ENCODE measurements at regions not wholly inside any gene's neighbourhood (a gene's known extent, or its start where the extent isn't known, plus 50 kb on each side); places are given as distances from the start of the nearest gene placed in this dataset.
"Not testable (repeated sequence)": the region's sequence is repeated elsewhere in the genome, so short reads cannot be mapped to it uniquely, and the experiment has no call there.

DNA sequence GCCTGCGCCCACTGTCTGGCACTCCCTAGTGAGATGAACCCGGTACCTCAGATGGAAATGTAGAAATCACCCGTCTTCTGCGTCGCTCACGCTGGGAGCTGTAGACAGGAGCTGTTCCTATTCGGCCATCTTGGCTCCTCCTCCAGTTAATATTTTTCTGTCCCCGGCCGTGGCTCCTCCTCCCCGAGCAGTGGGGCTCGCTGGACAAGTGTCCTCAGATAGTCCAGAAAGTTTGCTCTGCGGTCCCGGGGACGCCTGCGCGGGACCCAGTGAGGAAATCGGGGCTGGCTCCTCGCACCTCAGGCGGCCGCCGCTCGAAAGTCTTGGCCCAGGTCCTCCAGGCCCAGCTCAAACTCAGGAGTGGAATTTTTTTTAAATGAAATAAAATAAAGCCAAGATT lies 749.3 kb upstream of the CHORDC1 start:
- not testable (repeated sequence) for TF ChIP-seq EP300, POLR2AphosphoS5 (IDR thresholded peaks at IDR 0.05)
- TF ChIP-seq, protein P1, sequence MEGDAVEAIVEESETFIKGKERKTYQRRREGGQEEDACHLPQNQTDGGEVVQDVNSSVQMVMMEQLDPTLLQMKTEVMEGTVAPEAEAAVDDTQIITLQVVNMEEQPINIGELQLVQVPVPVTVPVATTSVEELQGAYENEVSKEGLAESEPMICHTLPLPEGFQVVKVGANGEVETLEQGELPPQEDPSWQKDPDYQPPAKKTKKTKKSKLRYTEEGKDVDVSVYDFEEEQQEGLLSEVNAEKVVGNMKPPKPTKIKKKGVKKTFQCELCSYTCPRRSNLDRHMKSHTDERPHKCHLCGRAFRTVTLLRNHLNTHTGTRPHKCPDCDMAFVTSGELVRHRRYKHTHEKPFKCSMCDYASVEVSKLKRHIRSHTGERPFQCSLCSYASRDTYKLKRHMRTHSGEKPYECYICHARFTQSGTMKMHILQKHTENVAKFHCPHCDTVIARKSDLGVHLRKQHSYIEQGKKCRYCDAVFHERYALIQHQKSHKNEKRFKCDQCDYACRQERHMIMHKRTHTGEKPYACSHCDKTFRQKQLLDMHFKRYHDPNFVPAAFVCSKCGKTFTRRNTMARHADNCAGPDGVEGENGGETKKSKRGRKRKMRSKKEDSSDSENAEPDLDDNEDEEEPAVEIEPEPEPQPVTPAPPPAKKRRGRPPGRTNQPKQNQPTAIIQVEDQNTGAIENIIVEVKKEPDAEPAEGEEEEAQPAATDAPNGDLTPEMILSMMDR (IDR thresholded peaks at IDR 0.05): not testable (repeated sequence)
